GM13977 (cell line): ENCODE measurements at regions not wholly inside any gene's neighbourhood (a gene's known extent, or its start where the extent isn't known, plus 50 kb on each side); places are given as distances from the start of the nearest gene placed in this dataset.

Experiments used
- DNase-seq: peaks from one replicate; pipeline ENCODE4 v3.0.0; 2012; ENCODE audit warnings: low spot score
- in situ Hi-C: fragments of 300-500 bp; cut with MboI; formaldehyde crosslinking; loops from one replicate; pipeline ENCODE4 v1.12.0; 2022; ENCODE audit warnings: low sequenced_read_pairs, low pct_unique_long_range_greater_than_20kb, mixed read lengths, inconsistent platforms; ENCODE audit not compliant: unreplicated experiment
- TF ChIP-seq, protein P1 (sequence below): IDR thresholded peaks from 2 replicates; pipeline ENCODE4 v1.5.1; 2012; ENCODE audit warnings: mild to moderate bottlenecking, control low read depth; ENCODE audit not compliant: insufficient read depth; ENCODE audit errors: extremely low read depth, missing control alignments

DNA sequence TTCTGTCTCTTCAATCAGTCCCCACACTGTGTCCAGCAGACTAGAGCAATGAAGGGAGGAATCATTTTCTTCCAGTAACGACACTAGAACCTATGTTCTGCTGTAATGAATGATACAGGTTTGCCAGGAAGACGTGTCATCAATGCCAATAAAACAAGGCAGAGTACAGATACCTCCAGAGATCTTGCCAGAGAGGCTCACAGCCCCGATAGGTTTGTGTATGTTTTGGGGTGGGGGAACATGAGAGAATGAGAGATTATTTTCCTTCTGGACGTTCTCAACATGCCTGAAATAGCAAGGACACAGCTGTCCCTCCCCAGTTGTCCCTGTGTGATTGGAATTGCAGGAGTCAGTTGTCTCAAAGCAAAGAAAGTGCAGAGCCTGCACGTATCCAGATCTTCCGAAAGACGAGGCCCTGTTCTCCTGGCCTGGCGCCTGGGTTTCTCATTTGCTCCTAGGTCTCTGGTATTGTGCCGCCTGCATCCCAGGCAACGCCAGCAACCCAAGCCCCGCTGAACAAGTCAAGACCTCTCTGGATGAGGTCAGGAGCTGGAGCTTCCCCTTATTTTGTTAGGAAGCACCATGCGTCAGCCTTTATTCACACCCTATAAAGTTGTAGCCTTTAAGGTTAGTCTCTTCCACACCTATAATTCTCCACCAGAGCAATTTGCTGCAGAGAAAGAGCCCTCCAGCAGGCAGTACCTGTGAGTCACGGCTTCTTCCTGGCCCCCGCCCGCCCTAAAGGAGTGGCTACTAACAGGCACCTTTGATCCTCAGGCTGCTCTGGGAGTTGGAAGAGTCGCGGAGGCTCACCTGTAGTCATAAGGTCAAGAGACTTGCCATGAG, 130.5 kb downstream of the TOMM20 start:
- TF ChIP-seq, protein P1, sequence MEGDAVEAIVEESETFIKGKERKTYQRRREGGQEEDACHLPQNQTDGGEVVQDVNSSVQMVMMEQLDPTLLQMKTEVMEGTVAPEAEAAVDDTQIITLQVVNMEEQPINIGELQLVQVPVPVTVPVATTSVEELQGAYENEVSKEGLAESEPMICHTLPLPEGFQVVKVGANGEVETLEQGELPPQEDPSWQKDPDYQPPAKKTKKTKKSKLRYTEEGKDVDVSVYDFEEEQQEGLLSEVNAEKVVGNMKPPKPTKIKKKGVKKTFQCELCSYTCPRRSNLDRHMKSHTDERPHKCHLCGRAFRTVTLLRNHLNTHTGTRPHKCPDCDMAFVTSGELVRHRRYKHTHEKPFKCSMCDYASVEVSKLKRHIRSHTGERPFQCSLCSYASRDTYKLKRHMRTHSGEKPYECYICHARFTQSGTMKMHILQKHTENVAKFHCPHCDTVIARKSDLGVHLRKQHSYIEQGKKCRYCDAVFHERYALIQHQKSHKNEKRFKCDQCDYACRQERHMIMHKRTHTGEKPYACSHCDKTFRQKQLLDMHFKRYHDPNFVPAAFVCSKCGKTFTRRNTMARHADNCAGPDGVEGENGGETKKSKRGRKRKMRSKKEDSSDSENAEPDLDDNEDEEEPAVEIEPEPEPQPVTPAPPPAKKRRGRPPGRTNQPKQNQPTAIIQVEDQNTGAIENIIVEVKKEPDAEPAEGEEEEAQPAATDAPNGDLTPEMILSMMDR: no peak
- no peak for DNase-seq
- in situ Hi-C loops: no loop called here

DNA sequence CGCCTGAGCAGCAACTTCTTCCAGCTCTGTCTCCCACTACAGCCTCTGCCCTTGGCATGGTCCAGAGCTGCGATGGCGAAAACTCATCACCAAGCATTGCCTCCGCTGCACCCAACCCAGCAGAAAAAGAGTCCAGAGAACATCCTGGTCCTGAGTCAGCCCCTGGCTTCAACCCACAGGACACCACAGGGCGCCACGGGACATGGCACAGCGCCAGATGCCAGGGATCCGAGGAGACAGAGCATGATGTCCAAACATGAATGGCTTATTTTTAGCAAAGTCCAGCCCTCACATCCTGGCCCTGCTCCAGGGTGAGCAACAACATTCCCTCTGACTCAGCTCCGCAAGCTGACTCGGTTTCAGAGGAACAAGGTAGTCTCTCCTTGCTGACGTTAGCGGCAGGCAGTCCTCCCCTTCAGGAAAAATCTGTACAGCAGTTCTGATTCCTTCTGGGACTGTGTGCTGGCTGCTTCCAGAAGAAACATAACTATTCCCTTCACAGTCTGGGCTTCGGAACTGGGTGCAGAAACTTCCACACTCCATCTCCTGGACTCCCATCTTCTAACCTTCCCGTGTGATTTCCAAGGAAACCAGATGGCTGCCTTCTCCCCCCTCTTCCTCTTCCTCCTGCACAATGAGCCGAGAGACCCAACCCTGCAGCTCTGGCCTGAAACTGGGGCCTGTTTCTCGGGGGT, 131.3 kb downstream of the TOMM20 start:
- TF ChIP-seq, protein P1: no peak
- no peak for DNase-seq
- in situ Hi-C loops: no loop called here

DNA sequence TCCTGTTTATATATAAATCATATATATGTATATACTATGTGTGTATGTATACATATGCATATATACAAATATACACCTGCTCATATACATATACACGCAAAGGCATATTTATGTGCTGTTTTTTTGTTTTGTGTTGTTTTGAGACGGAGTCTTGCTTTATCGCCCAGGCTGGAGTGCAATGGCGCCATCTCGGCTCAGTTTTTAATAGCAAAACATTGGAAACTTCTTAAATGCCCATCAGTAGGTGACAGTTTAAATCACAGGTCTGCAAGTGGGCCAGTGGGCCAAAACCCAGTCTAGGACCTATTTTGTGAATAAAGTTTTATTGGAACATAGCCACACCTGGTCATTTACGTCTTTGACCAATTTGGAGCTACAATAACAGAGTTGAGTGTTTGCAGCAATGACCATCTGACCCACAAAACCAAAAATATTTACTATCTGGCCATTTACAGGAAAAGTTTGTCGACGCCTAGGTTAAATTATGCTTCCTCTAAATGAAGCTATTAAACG, 132.3 kb downstream of the TOMM20 start:
- no peak for DNase-seq
- TF ChIP-seq, protein P1: no peak
- in situ Hi-C loops: no loop called here

DNA sequence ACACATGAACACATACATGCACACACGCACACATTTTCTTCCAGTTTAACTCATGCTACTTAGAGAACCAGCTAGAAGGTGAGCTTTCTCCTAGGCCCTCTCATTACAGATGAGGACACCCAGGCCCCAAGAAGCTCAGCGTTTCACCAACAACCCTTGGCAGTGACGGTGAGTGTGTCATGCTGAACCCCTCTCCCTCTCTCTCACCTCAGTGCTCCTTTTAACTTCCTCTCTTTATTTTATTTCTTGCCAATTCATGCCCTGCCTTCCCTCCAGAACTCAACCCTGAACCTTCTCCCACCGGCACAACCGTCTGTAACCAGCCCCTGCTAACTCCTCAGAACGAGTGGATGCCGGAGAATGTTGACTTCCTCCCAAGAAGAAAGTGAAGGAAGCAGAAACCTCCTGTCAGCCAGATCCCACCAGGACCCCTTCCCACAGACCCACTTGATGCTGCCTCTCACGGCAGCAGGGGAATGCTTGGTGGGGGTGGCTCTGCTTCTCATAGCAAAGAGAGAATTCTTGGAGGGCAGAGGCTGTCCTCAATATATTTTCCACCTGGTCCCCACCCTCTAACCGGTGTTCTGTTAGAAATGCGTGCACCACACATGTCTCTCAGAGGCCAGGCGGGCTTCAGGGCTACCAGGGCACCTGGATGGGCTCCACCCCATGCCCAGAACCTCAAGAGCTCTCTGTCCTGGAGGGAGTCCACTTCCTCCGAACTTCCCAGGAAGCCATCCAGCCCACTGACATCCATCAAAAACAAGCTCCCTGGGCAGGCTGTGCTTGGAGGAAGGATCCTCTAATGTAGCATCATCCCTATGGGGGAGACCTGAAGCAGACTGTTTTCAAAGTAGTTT, 134.0 kb downstream of the TOMM20 start:
- no peak for DNase-seq
- in situ Hi-C loops: no loop called here
- TF ChIP-seq, protein P1: no peak

DNA sequence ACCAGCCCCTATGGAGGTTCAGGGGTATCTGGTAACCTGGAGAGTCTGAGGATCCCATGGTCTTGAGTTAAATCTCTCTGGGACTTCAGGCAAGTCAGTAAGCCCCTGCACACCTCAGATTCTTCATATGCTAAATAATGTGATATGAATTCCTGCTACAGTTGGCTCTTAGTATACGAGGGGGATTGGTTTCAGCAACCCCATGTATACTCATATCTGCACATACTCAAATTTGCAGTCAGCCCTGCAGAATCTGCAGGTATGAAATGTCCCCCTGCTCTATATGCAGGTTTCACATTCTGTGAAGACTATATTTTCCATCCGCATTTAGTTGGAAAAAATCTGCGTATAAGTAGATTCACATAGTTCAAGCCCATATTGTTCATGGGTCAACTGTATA, 136.6 kb downstream of the TOMM20 start:
- no peak for DNase-seq
- TF ChIP-seq, protein P1: no peak
- in situ Hi-C loops: no loop called here
